HEK293T (cell line): ENCODE measurements at regions not wholly inside any gene's neighbourhood (a gene's known extent, or its start where the extent isn't known, plus 50 kb on each side); places are given as distances from the start of the nearest gene placed in this dataset.

Experiments
- FOXA1 ChIP-seq: fragments of 450-650 bp; IDR thresholded peaks from 2 replicates; pipeline ENCODE4 v1.6.1; 2016; ENCODE audit warnings: mild to moderate bottlenecking
- SP1 ChIP-seq: fragments of 450-650 bp; IDR thresholded peaks from 2 replicates; pipeline ENCODE4 v1.6.1; 2017
- ZNF384 ChIP-seq: fragments of 450-650 bp; IDR thresholded peaks from 2 replicates; pipeline ENCODE4 v1.6.1; 2016

GRCh38 chr1:181216591-181216994 lies 128.1 kb downstream of the IER5 start:
- TF ChIP-seq ZNF384 (no peak), SP1 (no peak), FOXA1 (no peak)
